Endodermal cell (in vitro differentiated cells): ENCODE measurements at regions not wholly inside any gene's neighbourhood (a gene's known extent, or its start where the extent isn't known, plus 50 kb on each side); places are given as distances from the start of the nearest gene placed in this dataset.

Experiments
- DNase-seq: peaks from one replicate; pipeline ENCODE4 v3.0.0-alpha.2; 2017
- H3K27ac ChIP-seq: 2 replicates; pipeline ENCODE4 v1.5.1; 2013; ENCODE audit warnings: mild to moderate bottlenecking, low read depth, low read length, moderate library complexity
- H3K27me3 ChIP-seq: 2 replicates; pipeline ENCODE4 v1.6.1; 2013; ENCODE audit warnings: mild to moderate bottlenecking, low read length, moderate library complexity; ENCODE audit not compliant: insufficient read depth, control insufficient read depth, poor library complexity, severe bottlenecking
- H3K36me3 ChIP-seq: 2 replicates; pipeline ENCODE4 v1.7.0; 2013; ENCODE audit warnings: mild to moderate bottlenecking, low read length, moderate library complexity; ENCODE audit not compliant: control insufficient read depth, insufficient read depth
- H3K4me1 ChIP-seq: one replicate; pipeline ENCODE4 v1.7.0; 2013; ENCODE audit warnings: low read length; ENCODE audit not compliant: control insufficient read depth, insufficient read depth
- H3K4me3 ChIP-seq: 2 replicates; pipeline ENCODE4 v1.5.1; 2013; ENCODE audit warnings: mild to moderate bottlenecking, low read length, moderate library complexity
- H3K9ac ChIP-seq: 2 replicates; pipeline ENCODE4 v1.6.1; 2013; ENCODE audit warnings: mild to moderate bottlenecking, low read length, moderate library complexity; ENCODE audit not compliant: poor library complexity, severe bottlenecking; ENCODE audit errors: extremely low read depth
- H3K9me3 ChIP-seq: 2 replicates; pipeline ENCODE4 v1.6.1; 2013; ENCODE audit warnings: mild to moderate bottlenecking, low read length, moderate library complexity; ENCODE audit not compliant: control insufficient read depth
- H3K27ac Mint-ChIP-seq: 2 replicates; pipeline ENCODE4 v1.8.0; 2020; ENCODE audit warnings: mixed read lengths
- H3K27me3 Mint-ChIP-seq: 2 replicates; pipeline ENCODE4 v1.8.0; 2021; ENCODE audit warnings: mild to moderate bottlenecking, mixed read lengths; ENCODE audit not compliant: insufficient read depth
- H3K36me3 Mint-ChIP-seq: 2 replicates; pipeline ENCODE4 v1.8.0; 2020; ENCODE audit warnings: low read depth, mixed read lengths
- H3K4me1 Mint-ChIP-seq: 2 replicates; pipeline ENCODE4 v1.8.0; 2020; ENCODE audit warnings: mixed read lengths
- H3K4me3 Mint-ChIP-seq: 2 replicates; pipeline ENCODE4 v1.8.0; 2020; ENCODE audit warnings: mild to moderate bottlenecking, moderate library complexity, mixed read lengths
- H3K9me3 Mint-ChIP-seq: 2 replicates; pipeline ENCODE4 v1.8.0; 2020; ENCODE audit warnings: mild to moderate bottlenecking, mixed read lengths
- CTCF ChIP-seq: fragments of 200-600 bp; sonication (generic); conservative IDR thresholded peaks from 2 replicates; pipeline ENCODE4 v1.5.0; 2021; ENCODE audit warnings: antibody characterized with exemption, mild to moderate bottlenecking
- WGBS, 2 experiments: methylation state at CpG; one replicate each; pipeline versions ENCODE4 v1.1.5 to v1.1.7; 2013; ENCODE audit warnings: missing lambda C conversion rate in 2 of 2, mixed read lengths in 1 of 2; ENCODE audit not compliant: insufficient coverage in 1 of 2, insufficient read length in 1 of 2; 5-methylcytosine and 5-hydroxymethylcytosine counted together

GRCh38 chr2:137873536-137874244, 90.6 kb upstream of the HNMT start:
- Histone ChIP-seq H3K27ac (no peak overlapping the region), H3K4me3 (no peak overlapping the region), H3K36me3 (no peaks in the 10 kb centered on the region), H3K4me1 (peaks cover 9% of the 10 kb centered on the region), H3K27me3 (no peaks in the 10 kb centered on the region), H3K9ac (no peak overlapping the region), H3K9me3 (no peaks in the 10 kb centered on the region)
- no peak overlapping the region for H3K4me3 Mint-ChIP-seq
- no peaks in the 10 kb centered on the region for H3K27me3 Mint-ChIP-seq
- no peak for DNase-seq
- no peak for TF ChIP-seq CTCF
- peaks cover 31% of the 10 kb centered on the region for H3K4me1 Mint-ChIP-seq
- no peaks in the 10 kb centered on the region for H3K9me3 Mint-ChIP-seq
- H3K27ac Mint-ChIP-seq: no peak overlapping the region
- WGBS, 2 experiments: 75 to 80% methylated on average over 1 to 5 of the region's 5 CpGs
- no peaks in the 10 kb centered on the region for H3K36me3 Mint-ChIP-seq

GRCh38 chr2:137879121-137879520, 85.2 kb upstream of the HNMT start:
- no peaks in the 10 kb centered on the region for H3K36me3 Mint-ChIP-seq
- H3K4me3 ChIP-seq: no peak overlapping the region
- peaks cover 13% of the 10 kb centered on the region for H3K9me3 ChIP-seq
- H3K4me3 Mint-ChIP-seq: no peak overlapping the region
- WGBS, 2 experiments: 94% methylated on average over 1 of the region's 1 CpG; no CpG with 5 or more reads in 1 of the 2 experiments
- H3K27ac Mint-ChIP-seq: no peak overlapping the region
- H3K27me3 Mint-ChIP-seq: no peaks in the 10 kb centered on the region
- no peaks in the 10 kb centered on the region for H3K9me3 Mint-ChIP-seq
- no peak for TF ChIP-seq CTCF
- no peaks in the 10 kb centered on the region for H3K36me3 ChIP-seq
- H3K27me3 ChIP-seq: no peaks in the 10 kb centered on the region
- H3K27ac ChIP-seq: no peak overlapping the region
- no peak overlapping the region for H3K9ac ChIP-seq
- H3K4me1 ChIP-seq: no peaks in the 10 kb centered on the region
- no peak for DNase-seq
- H3K4me1 Mint-ChIP-seq: peaks cover 19% of the 10 kb centered on the region

- Histone ChIP-seq H3K9ac (no peak overlapping the region), H3K4me1 (no peaks in the 10 kb centered on the region), H3K4me3 (no peak overlapping the region), H3K27me3 (no peaks in the 10 kb centered on the region), H3K9me3 (peaks cover 13% of the 10 kb centered on the region), H3K36me3 (no peaks in the 10 kb centered on the region), H3K27ac (no peak overlapping the region)
- no peak for DNase-seq
- Mint-ChIP-seq H3K4me1 (peaks cover 24% of the 10 kb centered on the region), H3K9me3 (no peaks in the 10 kb centered on the region), H3K27ac (no peak overlapping the region), H3K27me3 (no peaks in the 10 kb centered on the region), H3K4me3 (no peak overlapping the region), H3K36me3 (no peaks in the 10 kb centered on the region)
- 92 to 100% methylated on average over 2 to 4 of the region's 4 CpGs for WGBS, 2 experiments
- TF ChIP-seq CTCF: no peak
Measured at GRCh38 chr2:137881711-137882110, 82.6 kb upstream of the HNMT start.
